GM12864 (cell line): ENCODE measurements at regions not wholly inside any gene's neighbourhood (a gene's known extent, or its start where the extent isn't known, plus 50 kb on each side); places are given as distances from the start of the nearest gene placed in this dataset.
"Not testable (repeated sequence)": the region's sequence is repeated elsewhere in the genome, so short reads cannot be mapped to it uniquely, and the experiment has no call there.

Experiments
- DNase-seq: peaks from one replicate; pipeline ENCODE4 v3.0.0-alpha.2; 2011; ENCODE audit warnings: low read depth
- H3K4me3 ChIP-seq: 2 replicates; pipeline ENCODE4 v1.5.1; 2011; ENCODE audit warnings: mild to moderate bottlenecking, low read depth, low read length, control low read depth
- CTCF ChIP-seq: IDR thresholded peaks from 2 replicates; pipeline ENCODE4 v1.5.1; 2011; ENCODE audit warnings: low read depth, mild to moderate bottlenecking, moderate library complexity, low read length, control low read depth, inconsistent platforms; ENCODE audit errors: missing control alignments

- DNase-seq = no peak
- H3K4me3 ChIP-seq = no peak overlapping the region
- no peak for TF ChIP-seq CTCF
These were observed 1377.2 kb downstream of the CDY2B start for GRCh38 chrY:16502733-16503214.

DNA sequence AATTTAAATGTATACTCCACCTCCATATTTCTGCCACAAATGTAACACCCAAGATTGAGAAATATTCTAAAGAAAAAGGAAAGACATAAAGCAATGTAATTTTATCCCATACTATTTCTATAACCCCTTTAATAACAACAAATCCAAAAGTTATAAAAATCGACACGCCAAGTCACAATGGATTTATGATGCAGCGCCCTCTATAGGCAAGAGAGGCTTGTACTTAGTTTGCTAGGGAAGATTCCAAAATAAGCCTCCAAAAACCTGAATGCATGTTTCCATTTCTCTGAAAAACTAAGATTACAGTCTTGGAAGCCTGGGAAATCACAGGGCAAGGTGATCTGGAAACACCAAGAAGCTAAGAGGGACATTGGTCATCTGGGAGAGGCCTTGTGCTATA lies 1389.3 kb downstream of the CDY2B start:
- no peak overlapping the region for H3K4me3 ChIP-seq
- DNase-seq = no peak
- peak; percentile 12 for TF ChIP-seq CTCF

DNA sequence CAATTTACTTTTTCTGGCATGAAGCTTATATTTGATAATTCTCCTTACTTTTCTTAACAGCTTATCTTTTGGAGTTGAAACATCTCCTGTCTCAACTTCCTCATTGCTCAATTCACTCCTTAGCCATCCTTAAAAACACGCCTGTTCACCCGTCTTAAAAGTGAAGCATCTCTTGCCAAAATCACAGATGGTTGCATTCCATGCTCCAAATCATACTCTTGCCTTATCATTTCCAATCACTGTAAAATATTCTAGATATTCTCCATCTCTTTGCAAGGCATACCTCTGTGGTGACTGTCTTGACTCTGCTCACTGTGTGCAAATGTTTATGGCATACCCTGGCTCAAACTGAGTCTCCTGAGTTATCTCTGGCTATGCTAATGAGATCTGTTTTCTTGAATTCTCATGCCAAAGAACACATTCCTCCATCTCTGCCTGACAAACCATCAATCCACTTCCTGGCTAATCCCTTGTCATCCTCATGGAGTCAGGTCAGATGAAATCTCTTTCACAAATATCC lies 1393.3 kb downstream of the CDY2B start:
- no peak for TF ChIP-seq CTCF
- no peak overlapping the region for H3K4me3 ChIP-seq
- no peak for DNase-seq

DNA sequence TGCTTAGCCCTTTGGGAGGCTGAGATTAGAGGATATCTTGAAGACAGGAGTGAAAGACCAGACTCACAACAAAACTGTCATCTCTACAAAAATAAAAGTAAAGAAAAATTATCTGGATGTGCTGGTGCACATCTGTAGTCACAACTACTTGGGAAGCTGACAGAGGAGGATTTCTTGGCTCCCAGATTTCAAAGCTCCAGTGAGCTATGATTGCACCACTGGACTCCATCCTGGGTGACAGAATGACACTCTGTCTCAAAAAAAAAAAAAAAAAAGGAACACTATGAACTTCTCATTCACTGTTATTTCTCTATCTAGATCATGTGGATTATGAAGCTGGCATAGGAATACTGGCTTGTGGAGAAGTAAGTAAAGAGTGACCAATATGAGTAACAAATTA lies 1400.0 kb downstream of the CDY2B start:
- no peak for DNase-seq
- no peak overlapping the region for H3K4me3 ChIP-seq

GRCh38 chrY:16474053-16474452 lies 1406.0 kb downstream of the CDY2B start:
- no peak overlapping the region for H3K4me3 ChIP-seq
- no peak for TF ChIP-seq CTCF
- DNase-seq = no peak

More for the DNA sequence above, 1400.0 kb downstream of the CDY2B start:
- TF ChIP-seq CTCF = no peak

DNA sequence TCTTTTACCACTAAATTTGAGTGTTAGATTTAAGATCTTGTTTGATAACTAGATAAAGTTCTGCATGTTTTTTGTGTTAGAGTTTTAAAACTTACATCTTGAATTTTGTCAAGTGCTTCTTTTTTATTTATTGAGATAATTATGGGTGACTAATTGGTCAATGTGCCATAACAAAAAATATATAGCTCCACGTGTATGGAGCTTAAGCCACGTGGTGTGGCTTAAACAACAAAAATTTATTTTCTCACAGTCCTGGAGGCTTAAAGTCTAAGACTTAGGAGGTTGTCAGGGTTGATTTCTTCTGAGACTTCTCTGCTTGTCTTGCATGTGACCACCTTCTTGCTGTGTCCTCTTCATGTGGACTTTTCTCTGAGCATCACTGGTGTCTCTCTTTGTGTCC lies 1425.2 kb downstream of the CDY2B start:
- H3K4me3 ChIP-seq = no peak overlapping the region
- no peak for TF ChIP-seq CTCF
- DNase-seq = no peak

DNA sequence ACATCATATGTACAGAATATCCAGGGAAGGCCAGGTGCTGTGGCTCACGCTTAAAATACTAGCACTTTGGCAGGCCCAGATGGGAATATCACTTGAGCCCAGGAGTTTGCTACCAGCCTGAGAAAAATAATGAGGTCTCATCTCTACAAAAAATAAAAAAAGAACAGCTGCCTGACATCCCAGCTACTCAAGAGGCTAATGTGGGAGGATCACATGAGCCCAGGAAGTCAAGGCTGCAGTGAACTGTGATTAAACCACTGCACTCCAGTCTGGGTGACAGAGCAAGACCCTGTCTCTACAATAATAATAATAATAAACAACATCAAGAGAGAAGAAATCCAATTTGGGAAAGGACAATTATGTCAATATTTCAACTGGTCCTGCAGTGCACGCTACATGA lies 1433.9 kb downstream of the CDY2B start:
- TF ChIP-seq CTCF = no peak
- no peak overlapping the region for H3K4me3 ChIP-seq
- DNase-seq = no peak

DNA sequence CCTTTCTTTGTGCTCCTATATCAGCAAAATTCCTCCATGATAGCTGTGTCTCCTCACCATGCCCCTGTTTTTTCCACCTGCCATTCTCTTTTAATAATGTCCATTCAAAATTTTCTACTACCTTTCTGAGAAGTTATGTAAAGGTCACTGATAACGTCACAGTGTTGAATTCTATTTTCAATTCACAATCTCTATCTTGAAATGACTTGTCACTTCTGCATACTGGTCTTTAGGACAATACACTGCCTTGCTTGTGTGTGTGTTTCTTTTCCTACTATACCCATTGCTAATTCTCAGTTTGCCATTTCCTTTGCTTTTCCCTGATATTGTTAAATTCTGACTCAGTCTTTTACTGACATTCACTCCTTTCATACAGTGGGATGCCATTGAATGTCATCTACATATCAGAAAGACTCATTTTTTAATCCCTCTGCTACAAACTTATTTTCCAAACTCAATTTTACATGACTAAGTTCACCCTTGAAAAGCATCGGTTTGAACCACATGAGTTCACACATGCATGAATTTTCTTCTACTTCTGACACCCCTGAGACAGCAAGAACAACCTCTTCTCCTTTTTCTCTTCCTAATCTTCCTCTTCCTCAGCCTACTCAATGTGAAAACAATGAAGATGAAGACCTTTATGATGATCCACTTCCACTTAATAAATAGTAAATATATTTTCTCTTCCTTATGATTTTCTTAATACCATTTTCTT lies 1470.7 kb downstream of the CDY2B start:
- DNase-seq, H3K4me3 ChIP-seq: not testable (repeated sequence)

DNA sequence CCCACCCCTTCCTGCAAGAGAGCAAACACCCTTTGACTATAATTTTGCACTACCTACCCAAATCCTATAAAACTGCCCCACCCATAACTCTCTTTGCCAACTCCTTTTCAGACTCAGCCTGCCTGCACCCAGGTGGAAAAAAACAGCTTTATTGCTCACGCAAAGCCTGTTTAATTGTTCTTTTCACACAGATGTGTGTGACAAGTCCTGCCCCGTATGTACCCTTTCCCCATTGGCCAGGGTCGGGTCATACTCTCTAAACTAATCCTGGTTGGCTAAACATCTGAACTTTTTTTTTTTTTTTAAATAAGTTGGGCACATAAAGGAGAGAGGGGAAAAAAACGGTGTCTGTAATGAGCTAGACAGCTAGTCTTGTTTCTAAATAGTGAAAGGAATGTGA lies 1500.6 kb downstream of the CDY2B start:
- DNase-seq = not testable (repeated sequence)

GRCh38 chrY:16341592-16341991 lies 1538.4 kb downstream of the CDY2B start:
- H3K4me3 ChIP-seq, DNase-seq: not testable (repeated sequence)

More for the DNA sequence above, 1500.6 kb downstream of the CDY2B start:
- not testable (repeated sequence) for H3K4me3 ChIP-seq
